GM19043 (cell line): ENCODE measurements at regions not wholly inside any gene's neighbourhood (a gene's known extent, or its start where the extent isn't known, plus 50 kb on each side); places are given as distances from the start of the nearest gene placed in this dataset.
"Not testable (repeated sequence)": the region's sequence is repeated elsewhere in the genome, so short reads cannot be mapped to it uniquely, and the experiment has no call there.

Experiments used
- ATAC-seq: cut with Tn5 transposase; IDR thresholded peaks from one replicate; pipeline ENCODE4 v1.9.1; 2021; ENCODE audit warnings: low read depth; ENCODE audit not compliant: unreplicated experiment

DNA sequence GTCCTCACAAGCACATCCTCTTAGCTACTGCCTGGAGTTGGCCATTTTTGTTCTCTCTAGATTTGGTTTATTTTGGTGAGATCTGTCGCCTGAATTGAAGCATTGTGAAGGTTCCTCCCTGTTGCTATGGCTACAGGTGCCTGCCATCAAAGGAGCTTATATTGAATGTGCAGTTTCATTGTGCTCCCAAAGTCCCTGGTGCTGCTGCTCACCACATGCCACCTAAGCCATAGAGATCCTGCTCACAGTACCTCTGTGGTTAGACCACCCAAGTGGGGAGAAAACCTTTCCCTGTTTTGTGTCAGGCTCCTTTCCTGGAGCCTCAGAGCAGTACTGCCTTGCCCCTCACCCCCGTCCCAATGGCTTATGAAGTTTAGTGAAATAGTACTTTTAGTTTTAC, 383.4 kb downstream of the TMEM38B start:
- no peak for ATAC-seq

DNA sequence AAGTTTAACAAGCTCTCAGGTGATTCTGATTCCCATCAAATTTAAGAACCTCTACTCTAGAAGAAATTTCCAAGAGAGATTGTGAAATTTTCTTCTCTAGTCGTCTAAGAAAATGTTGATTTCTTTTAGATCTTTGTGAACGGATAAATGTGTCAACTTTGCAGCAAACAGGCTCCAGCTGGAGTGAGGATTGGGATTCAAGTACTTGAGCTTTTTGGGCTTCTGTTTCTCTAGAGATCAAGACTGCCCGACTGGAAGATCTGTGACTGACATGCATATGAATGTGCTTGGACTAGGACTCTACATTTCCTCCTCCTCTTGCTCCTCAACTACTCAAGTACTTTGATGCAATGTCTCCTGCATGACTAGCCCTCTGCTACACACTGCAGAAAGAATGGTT, 388.3 kb downstream of the TMEM38B start:
- ATAC-seq: no peak

DNA sequence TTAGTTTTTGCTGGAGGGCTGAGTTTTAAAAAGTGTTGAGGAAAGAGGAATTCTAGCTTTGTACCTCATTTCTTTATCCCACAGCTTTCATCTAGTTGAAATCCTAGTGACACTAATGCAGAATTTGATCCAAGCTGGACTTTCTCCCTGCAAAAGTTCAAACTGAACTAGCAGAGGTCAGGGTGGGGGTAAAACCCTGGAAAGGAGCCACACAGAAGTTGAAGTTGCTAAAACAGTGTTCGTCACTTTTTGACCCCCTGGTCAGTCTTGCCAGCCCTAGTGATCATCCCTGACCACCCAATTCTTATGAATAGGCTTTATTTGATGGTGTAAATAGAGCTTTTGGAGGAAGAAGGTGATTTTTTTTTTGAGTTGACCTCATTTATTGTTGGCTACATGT, 390.4 kb downstream of the TMEM38B start:
- ATAC-seq: no peak

- ATAC-seq: no peak
Observed at GRCh38 chr9:106085479-106085878, 391.1 kb downstream of the TMEM38B start.

- ATAC-seq: no peak
Observed at GRCh38 chr9:106092083-106092482, 397.7 kb downstream of the TMEM38B start.

DNA sequence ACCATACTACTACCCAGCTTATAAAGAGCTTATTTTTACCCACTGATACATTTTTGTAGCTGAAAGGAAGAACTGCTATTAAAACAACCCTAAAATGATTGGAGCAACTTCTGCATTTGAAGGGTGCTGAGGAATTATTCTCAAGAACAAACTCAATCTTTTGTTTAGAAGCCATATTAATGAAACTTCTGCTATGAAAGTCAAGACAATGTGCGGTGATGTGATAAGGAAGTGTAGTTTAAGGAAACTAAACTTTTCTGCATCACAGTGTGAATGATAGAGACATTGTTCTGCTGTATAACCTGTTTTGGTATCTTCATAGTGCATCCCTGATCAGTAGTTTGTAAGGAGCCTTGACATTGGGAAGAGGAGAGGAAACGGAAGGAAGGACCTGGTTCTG, 408.5 kb downstream of the TMEM38B start:
- no peak for ATAC-seq

- ATAC-seq: peak; percentile 81
Observed at GRCh38 chr9:106104887-106105286, 410.5 kb downstream of the TMEM38B start.

GRCh38 chr9:106106396-106106795, 412.1 kb downstream of the TMEM38B start:
- ATAC-seq: no peak

- no peak for ATAC-seq
Observed at GRCh38 chr9:106107716-106108115, 413.4 kb downstream of the TMEM38B start.

- not testable (repeated sequence) for ATAC-seq
Observed at GRCh38 chr9:106109706-106110105, 415.4 kb downstream of the TMEM38B start.

- no peak for ATAC-seq
Observed at GRCh38 chr9:106110483-106110882, 416.1 kb downstream of the TMEM38B start.

DNA sequence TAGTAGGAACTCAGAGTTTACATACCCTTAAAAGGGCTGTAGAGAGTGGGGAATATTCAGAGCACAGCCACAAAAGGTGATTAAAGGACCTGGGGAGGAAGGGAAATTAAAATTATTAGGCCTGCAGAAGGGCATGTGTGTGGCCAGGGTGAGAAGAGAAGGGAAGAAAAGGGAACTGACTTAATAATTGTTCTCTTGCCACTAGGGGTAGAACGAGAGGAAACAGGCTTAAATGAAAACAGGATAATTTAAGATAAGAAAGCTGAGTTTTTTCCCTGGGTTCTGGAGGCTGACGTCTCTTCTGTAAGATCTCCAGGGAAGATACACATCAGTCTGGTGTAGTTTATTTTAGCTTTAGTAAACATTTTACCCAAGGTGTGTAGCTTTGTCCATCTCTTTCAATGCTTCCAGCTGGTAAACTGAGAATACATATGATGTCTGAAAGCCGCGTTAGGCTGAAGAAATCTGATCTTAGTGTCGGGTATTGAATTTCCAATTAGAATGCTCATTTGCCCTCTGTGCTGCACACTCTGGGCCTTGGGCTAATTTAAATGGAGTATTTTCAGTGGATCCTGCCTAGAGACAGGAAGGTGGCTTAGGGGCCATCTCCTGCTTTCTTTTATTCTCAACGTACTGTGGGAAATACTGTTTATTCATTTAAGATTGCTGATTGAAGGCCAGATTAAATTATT, 416.8 kb downstream of the TMEM38B start:
- no peak for ATAC-seq

DNA sequence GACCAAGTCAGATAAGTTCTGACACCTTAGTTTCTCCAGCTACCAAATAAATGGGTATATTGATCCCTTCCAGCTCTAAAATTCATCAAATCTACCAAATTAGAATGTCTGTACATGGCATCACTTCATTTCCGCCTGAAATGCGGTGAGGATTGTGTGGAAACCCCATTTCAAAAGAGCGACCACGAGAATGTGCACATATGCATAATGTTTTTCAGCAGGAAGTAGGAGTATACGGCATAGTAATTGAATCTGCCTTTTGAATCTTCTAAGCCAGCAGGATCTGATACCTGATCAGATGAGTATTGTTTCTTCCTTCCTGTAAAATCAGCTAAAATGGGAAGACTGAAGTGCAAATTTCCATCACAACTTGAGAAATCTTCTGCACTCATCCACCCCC, 418.6 kb downstream of the TMEM38B start:
- no peak for ATAC-seq

DNA sequence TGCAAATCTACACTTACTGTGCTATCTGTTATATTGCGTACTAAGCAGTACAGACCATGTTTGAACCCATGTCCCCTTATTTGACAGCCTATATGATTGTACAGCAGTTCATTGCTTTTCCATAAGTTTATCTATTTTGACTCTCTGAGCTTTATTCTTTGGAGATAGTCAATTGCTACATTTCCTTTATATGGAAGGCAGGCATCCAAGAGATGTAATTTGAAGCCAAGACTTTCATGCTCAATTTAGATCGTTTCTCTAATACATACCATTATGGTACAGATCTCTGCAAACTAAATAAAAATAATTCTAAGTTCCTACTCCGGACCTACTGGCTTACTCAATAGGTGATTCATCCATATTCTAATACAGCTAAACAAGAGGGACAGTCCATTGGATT, 424.8 kb downstream of the TMEM38B start:
- no peak for ATAC-seq

GRCh38 chr9:106120071-106120470, 425.7 kb downstream of the TMEM38B start:
- no peak for ATAC-seq

DNA sequence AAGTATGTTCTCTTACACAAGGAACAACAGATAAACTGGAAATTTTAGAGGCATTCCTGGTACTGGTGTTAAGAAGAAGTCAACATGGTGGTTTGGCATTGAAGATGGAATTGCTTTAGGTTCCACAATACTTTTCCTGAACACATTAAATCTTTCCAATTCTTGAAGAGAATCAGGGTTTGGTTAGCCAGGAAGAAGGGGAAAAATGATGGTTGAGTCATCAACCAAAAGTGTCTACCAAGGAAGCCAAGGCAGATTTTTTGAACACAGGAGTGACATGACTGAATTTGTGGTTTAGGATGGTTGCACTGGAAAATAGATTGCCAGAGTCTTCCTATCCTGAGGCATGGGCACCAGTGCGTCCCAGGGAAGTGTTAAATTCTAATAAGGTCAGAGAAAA, 433.4 kb downstream of the TMEM38B start:
- no peak for ATAC-seq

DNA sequence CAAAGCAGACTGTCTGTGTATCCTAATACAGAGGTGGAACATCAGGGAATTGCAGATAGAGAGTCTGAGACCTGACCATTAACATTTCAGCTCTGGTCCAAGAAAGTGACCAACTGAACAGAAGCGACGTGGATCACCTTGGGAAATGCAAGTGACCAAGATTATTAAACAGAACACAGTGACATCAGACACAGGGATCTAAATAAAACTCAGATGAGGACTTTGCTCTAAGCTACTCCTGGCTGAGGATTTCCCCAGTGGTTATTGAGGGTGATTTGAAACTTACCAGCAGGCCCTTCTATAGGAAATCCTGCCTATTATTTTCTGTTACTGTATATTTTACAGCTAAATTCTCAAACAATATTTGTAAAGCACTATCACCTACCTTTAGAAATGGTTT, 436.0 kb downstream of the TMEM38B start:
- no peak for ATAC-seq

- ATAC-seq: no peak
Observed at GRCh38 chr9:106143781-106144180, 449.4 kb downstream of the TMEM38B start.

- no peak for ATAC-seq
Observed at GRCh38 chr9:106146066-106146840, 451.9 kb downstream of the TMEM38B start.

GRCh38 chr9:106146886-106147285, 452.5 kb downstream of the TMEM38B start:
- ATAC-seq: no peak

- no peak for ATAC-seq
Observed at GRCh38 chr9:106149956-106150355, 455.6 kb downstream of the TMEM38B start.

DNA sequence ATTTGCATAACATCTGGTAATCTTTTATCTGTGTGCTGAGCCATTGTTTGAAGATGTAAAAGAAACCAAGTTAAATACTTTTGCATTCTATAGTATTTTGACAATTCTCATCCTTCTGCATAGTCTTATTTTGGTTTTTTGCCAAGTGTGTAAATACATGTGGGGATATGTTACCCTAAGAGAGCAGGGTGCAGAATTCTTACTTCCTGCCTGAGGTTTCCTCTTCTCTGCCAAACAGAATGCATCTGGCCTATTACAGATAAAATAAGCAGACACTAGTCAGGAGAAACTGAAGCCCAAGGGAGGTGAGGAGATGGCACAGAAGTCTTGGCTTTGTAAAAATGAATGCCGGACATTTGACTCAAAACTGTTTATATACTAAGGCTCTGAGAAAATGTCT, 462.1 kb downstream of the TMEM38B start:
- no peak for ATAC-seq
